CD4-positive, alpha-beta T cell treated with Interferon alpha-2 for 1 hour (primary cell): ENCODE measurements at regions not wholly inside any gene's neighbourhood (a gene's known extent, or its start where the extent isn't known, plus 50 kb on each side); places are given as distances from the start of the nearest gene placed in this dataset.

Experiments
- DNase-seq, 2 donors: peaks; one replicate each; pipeline ENCODE4 v3.0.0-alpha.2; 2020 to 2022

GRCh38 chr14:104323551-104324175 lies 185.3 kb downstream of the KIF26A start:
- no peak for DNase-seq

- DNase-seq: no peak
Measured at GRCh38 chr14:104326848-104327247, 188.5 kb downstream of the KIF26A start.

- DNase-seq: no peak
Measured at GRCh38 chr14:104328607-104329006, 190.2 kb downstream of the KIF26A start.

DNA sequence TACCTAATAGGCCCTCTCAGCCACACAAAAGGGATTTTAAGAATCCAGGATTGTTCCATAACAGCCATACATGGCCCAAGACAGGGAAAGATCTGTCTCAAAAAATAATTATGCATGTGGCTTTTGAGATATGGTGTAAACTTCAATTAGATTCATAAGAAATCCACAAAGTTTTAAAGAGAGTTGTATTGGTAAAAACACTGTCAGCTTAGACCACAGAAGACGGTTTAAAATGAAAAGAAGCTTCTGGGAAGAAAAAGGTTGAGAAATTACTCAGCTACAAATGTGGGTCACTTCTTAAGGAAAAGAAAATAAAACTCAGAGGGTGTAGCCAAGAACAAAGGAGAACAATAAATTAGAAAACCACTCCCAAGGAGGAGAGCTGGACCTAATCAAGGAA lies 191.4 kb downstream of the KIF26A start:
- no peak for DNase-seq

GRCh38 chr14:104331871-104332605 lies 193.7 kb downstream of the KIF26A start:
- DNase-seq: no peak

DNA sequence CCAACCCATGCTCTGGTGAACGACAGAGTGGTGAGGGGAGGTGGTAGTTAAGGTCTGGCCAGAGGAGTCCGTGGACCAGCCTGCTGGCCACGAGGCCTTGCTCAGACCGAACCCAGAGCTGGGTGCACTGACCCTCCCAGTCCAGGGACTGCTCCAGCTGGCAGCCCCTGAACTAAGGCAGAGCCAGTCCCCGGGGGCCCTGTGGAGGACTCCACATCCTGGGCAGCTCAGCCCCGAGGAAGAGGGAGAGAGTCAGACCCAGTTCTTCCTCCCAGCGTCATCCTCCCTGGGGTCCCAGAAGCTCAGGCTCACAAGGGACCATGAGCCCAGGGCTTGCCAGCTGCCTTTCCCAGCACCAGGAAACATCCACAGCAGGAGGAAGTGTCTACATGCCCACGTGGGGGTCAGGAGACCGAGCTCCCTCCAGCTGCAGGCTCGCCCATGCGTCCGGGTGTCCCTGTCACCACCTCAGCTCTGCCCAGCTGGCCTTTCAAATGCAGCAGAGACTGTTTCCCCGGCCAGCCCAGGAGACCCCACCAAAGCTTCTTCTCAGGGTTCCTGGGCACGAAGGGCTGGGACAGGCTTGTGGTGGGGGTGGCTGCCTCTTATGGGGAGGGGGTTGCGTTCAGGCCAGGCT lies 194.4 kb downstream of the KIF26A start:
- no peak for DNase-seq

- no peak for DNase-seq
Measured at GRCh38 chr14:104333646-104334423, 195.4 kb downstream of the KIF26A start.

GRCh38 chr14:104334424-104335161 lies 196.2 kb downstream of the KIF26A start:
- no peak for DNase-seq

GRCh38 chr14:104335176-104335575 lies 196.8 kb downstream of the KIF26A start:
- DNase-seq: no peak

- no peak for DNase-seq
Measured at GRCh38 chr14:104335611-104336010, 197.2 kb downstream of the KIF26A start.

GRCh38 chr14:104337351-104337750 lies 199.0 kb downstream of the KIF26A start:
- DNase-seq: no peak

DNA sequence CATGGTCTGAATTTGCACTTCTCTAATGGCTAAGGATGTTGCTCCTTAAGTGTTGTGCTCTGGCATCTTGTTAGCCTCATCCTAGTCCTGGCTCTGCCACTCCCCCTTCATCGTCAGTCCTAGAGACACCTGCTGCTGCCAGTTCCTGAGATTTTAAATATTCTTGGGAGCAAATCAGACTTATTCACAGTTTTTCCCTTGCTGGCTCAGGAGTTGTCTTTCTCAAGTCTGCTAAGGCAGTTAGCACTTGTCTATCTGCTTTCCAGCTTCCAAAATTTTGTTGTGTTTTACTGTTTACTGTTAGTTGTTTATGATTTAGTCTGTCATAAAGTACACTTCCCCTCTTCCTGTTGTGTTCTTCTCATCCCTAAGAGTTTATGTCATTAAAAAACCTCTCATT lies 201.0 kb downstream of the KIF26A start:
- no peak for DNase-seq

- no peak for DNase-seq
Measured at GRCh38 chr14:104339829-104340228, 201.4 kb downstream of the KIF26A start.

DNA sequence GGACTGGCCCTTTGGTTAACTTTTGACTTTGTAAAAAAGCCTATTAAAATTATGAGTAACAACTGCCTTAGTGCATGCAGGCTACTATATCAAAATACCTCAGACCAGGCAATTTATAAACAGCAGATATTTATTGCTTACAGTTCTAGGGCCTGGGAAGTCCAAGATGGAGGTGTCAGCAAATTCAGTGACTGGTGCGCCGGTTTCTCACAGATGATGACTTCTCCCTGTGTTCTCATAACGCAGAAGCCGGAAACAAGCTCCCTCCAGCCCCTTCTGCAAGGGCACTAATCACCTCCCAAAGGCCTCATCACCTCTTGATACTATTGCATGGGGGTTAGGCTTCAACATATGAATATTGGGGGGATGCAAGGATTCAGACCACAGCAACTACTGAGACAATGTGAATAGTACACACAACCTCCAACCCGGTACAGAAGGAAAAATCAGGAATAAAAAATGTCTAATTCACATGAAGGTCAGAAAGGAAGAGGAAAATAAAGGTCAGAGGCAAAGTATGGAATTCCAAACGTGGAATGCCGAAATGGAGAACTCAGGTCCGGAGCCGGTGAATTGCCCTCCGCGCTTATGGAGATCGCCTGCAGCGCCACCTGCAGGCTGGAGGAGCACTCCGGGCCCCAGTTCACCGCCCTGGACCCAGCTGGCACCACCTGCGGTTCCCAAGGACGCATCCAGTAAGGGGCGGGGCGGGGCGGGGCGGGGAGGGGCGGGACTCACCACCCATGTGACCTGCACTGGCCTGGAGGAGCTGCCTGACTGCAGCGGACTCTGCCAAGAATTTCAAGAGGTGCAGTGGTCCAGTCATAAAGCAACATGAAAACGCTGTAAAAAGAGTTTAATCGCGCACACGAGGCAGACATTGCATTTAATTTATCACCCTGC lies 203.4 kb downstream of the KIF26A start:
- DNase-seq: no peak

- DNase-seq: no peak
Measured at GRCh38 chr14:104342435-104343293, 204.3 kb downstream of the KIF26A start.

DNA sequence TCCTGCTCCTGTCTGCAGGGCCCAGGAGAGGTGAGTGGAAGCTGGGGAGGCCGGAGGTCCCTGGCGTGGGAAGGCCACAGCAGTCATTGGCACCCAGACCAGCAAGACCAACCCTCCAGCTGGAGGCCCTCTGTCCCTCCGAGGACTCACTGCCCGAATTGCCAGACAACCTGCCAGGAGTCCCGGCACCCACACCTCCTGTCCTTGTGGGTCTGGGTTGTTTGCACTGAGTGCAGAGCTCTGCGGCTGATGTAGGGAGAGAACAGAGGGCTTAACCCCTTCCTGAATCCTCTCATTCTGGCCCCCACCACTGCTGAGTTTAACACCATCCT lies 204.9 kb downstream of the KIF26A start:
- no peak for DNase-seq

- DNase-seq: no peak
Measured at GRCh38 chr14:104343690-104344640, 205.6 kb downstream of the KIF26A start.

- DNase-seq: no peak
Measured at GRCh38 chr14:104344818-104345620, 206.6 kb downstream of the KIF26A start.
